GM12878 (cell line): ENCODE measurements at regions not wholly inside any gene's neighbourhood (a gene's known extent, or its start where the extent isn't known, plus 50 kb on each side); places are given as distances from the start of the nearest gene placed in this dataset.

Experiments
- ATAC-seq: fragments of 200-7000 bp; cut with Tn5 transposase; 3 replicates; pipeline ENCODE4 v1.9.1; 2020; ENCODE audit warnings: mild to moderate bottlenecking, moderate library complexity
- BruUV-seq: library from RNA; stranded (reverse); fragments of 400-500 nt; replicated peaks from 2 replicates; lab custom pipeline; 2021; lab: Mats Ljungman, UMichigan
- CTCF ChIA-PET: fragments of 300-600 bp; sonication (Branson Sonifier 250); formaldehyde crosslinking; extraction: SDS; loops from one replicate; lab custom pipeline; 2021; ENCODE audit warnings: inconsistent platforms; lab: Yijun Ruan, JAX
- POLR2A ChIA-PET: fragments of 350-600 bp; formaldehyde crosslinking; extraction: SDS; loops from one replicate; lab custom pipeline; 2021; ENCODE audit warnings: inconsistent platforms; lab: Charles Lee
- RAD21 ChIA-PET: fragments of 300-600 bp; sonication (Branson Sonifier 250); formaldehyde crosslinking; loops from one replicate; lab custom pipeline; 2023; ENCODE audit warnings: antibody characterized with exemption; ENCODE audit not compliant: unreplicated experiment; lab: Charles Lee
- SMC1A ChIA-PET: fragments of 300-600 bp; sonication (Branson Sonifier 250); formaldehyde crosslinking; loops from one replicate; lab custom pipeline; 2023; ENCODE audit not compliant: unreplicated experiment, uncharacterized antibody; lab: Charles Lee
- DNase-seq: peaks from one replicate; pipeline ENCODE4 v3.0.0-alpha.2; 2011; ENCODE audit warnings: low read depth, low spot score
- FAIRE-seq: peaks from 3 replicates; lab custom pipeline; 2011; peaks lifted over from hg19 to GRCh38; lab: Jason Lieb, UNC
- H2AFZ ChIP-seq: 2 replicates; pipeline ENCODE4 v1.6.0; 2011; ENCODE audit warnings: low read depth, low read length, control low read depth; ENCODE audit not compliant: control insufficient read depth
- H3K27ac ChIP-seq: 2 replicates; pipeline ENCODE4 v1.5.1; 2011; ENCODE audit warnings: control low read depth; ENCODE audit not compliant: control insufficient read depth, insufficient read depth
- H3K27me3 ChIP-seq, 2 experiments: replicated peaks in 1 of 2; 2 replicates each; pipeline versions ENCODE4 v1.6.0 to v1.6.1; 2011; ENCODE audit warnings: low read length in 1 of 2; ENCODE audit not compliant: control insufficient read depth in 2 of 2, insufficient read depth in 2 of 2
- H3K36me3 ChIP-seq, 2 experiments: 2 replicates each; pipeline ENCODE4 v1.5.1; 2011; ENCODE audit warnings: low read length in 1 of 2; ENCODE audit not compliant: control insufficient read depth in 2 of 2, insufficient read depth in 2 of 2
- H3K4me1 ChIP-seq: 2 replicates; pipeline ENCODE4 v1.6.1; 2011; ENCODE audit warnings: mild to moderate bottlenecking, low read length, moderate library complexity, mixed read lengths; ENCODE audit not compliant: control insufficient read depth, insufficient read depth
- H3K4me2 ChIP-seq: 2 replicates; pipeline ENCODE4 v1.6.0; 2011; ENCODE audit warnings: control low read depth; ENCODE audit not compliant: control insufficient read depth, insufficient read depth
- H3K4me3 ChIP-seq: fragments of 200-600 bp; sonication (generic); 2 replicates; pipeline ENCODE4 v1.5.1; 2016
- H3K79me2 ChIP-seq: 2 replicates; pipeline ENCODE4 v1.6.0; 2011; ENCODE audit warnings: low read length; ENCODE audit not compliant: control insufficient read depth, insufficient read depth
- H3K9ac ChIP-seq: 2 replicates; pipeline ENCODE4 v1.8.0; 2011; ENCODE audit warnings: low read length, control low read depth, mixed read lengths; ENCODE audit not compliant: control insufficient read depth, insufficient read depth
- H3K9me3 ChIP-seq: replicated peaks from 3 replicates; pipeline ENCODE4 v1.5.1; 2011; ENCODE audit warnings: mild to moderate bottlenecking, low read length; ENCODE audit not compliant: control insufficient read depth, insufficient read depth
- H4K20me1 ChIP-seq: 2 replicates; pipeline ENCODE4 v1.6.0; 2011; ENCODE audit not compliant: control insufficient read depth, insufficient read depth
- BHLHE40 ChIP-seq, 2 experiments: fragments of 450-650 bp in 1 of 2; IDR thresholded peaks; 2 replicates each; pipeline ENCODE4 v1.6.1; 2011 to 2017; ENCODE audit warnings: low read depth in 2 of 2, borderline replicate concordance in 1 of 2, improper control_type of control experiment in 1 of 2, low read length in 1 of 2, mild to moderate bottlenecking in 1 of 2
- BMI1 ChIP-seq: fragments of 450-650 bp; IDR thresholded peaks from 2 replicates; pipeline ENCODE4 v1.6.1; 2016; ENCODE audit warnings: mild to moderate bottlenecking, moderate library complexity, borderline replicate concordance
- CHD2 ChIP-seq: IDR thresholded peaks from 2 replicates; pipeline ENCODE4 v1.6.1; 2011; ENCODE audit warnings: low read depth, low read length, improper control_type of control experiment, borderline replicate concordance
- JUNB ChIP-seq: IDR thresholded peaks from 2 replicates; pipeline ENCODE4 v1.6.1; 2016; ENCODE audit warnings: antibody characterized with exemption, mild to moderate bottlenecking
- POLR2A ChIP-seq: IDR thresholded peaks from 2 replicates; pipeline ENCODE4 v1.6.1; 2011; ENCODE audit warnings: low read depth, mild to moderate bottlenecking, low read length
- RBBP5 ChIP-seq: fragments of 200-600 bp; sonication (generic); conservative IDR thresholded peaks from 2 replicates; pipeline ENCODE4 v1.6.1; 2016
- RCOR1 ChIP-seq: conservative IDR thresholded peaks from 2 replicates; pipeline ENCODE4 v1.6.1; 2012; ENCODE audit warnings: low read depth, low read length, improper control_type of control experiment
- REST ChIP-seq: IDR thresholded peaks from 2 replicates; pipeline ENCODE4 v1.6.1; 2012; ENCODE audit warnings: mild to moderate bottlenecking, low read depth, low read length
- SMARCA5 ChIP-seq: fragments of 450-650 bp; IDR thresholded peaks from 2 replicates; pipeline ENCODE4 v1.6.1; 2017; ENCODE audit warnings: mild to moderate bottlenecking
- TAF1 ChIP-seq: IDR thresholded peaks from 2 replicates; pipeline ENCODE4 v1.6.1; 2011; ENCODE audit warnings: mild to moderate bottlenecking, low read depth, low read length, borderline replicate concordance
- TCF3 ChIP-seq: IDR thresholded peaks from 2 replicates; pipeline ENCODE4 v1.6.1; 2012; ENCODE audit warnings: low read depth, mild to moderate bottlenecking, low read length, borderline replicate concordance; ENCODE audit not compliant: insufficient read depth
- TCF7 ChIP-seq: IDR thresholded peaks from 2 replicates; pipeline ENCODE4 v1.6.1; 2014; ENCODE audit warnings: antibody characterized with exemption, borderline replicate concordance
- ZSCAN29 ChIP-seq: fragments of 450-650 bp; IDR thresholded peaks from 2 replicates; pipeline ENCODE4 v1.6.1; 2017; ENCODE audit warnings: mild to moderate bottlenecking, moderate library complexity
- ZZZ3 ChIP-seq: IDR thresholded peaks from 2 replicates; pipeline ENCODE4 v1.6.1; 2011; ENCODE audit warnings: low read depth; ENCODE audit not compliant: control insufficient read depth, insufficient read length
- in situ Hi-C: fragments of 300-500 bp; cut with MboI; formaldehyde crosslinking; loops from 9 replicates; pipeline ENCODE4 v1.14.3; 2018; ENCODE audit warnings: mixed read lengths
- intact Hi-C: fragments of 100-400 bp; cut with micrococcal nuclease; formaldehyde crosslinking; loops from one replicate; pipeline ENCODE4 v1.14.2; 2022; ENCODE audit not compliant: unreplicated experiment
- TF ChIP-seq, protein P1 (sequence below): fragments of 450-650 bp; formaldehyde crosslinking; IDR thresholded peaks from 2 replicates; pipeline ENCODE4 v1.5.0; 2022; ENCODE audit warnings: mild to moderate bottlenecking, missing genetic modification characterization
- TF ChIP-seq, protein P2 (sequence below): fragments of 450-650 bp; IDR thresholded peaks from 2 replicates; pipeline ENCODE4 v1.6.1; 2016; ENCODE audit warnings: mild to moderate bottlenecking
- TF ChIP-seq, protein P3 (sequence below): fragments of 450-650 bp; IDR thresholded peaks from 2 replicates; pipeline ENCODE4 v1.6.1; 2016; ENCODE audit warnings: mild to moderate bottlenecking

DNA sequence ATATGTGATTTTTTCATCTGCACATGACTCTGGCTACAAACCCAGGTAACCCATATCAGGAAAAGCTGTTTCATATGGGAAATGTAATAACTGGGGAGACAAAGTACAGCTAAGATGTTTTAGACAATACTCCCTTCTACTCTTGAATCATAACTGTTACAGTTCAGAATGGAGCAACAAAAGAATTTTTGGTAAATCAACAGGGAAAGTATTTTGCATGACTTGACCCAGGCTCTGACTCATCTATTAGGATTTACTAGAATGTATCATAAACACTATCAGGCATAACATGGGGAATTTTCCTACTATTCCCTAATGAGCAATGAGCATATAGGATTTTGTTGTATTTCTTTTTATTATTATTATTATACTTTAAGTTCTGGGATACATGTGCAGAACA, 553.0 kb downstream of the SLC16A7 start:
- Histone ChIP-seq H2AFZ (no peak overlapping the region), H3K4me1 (no peaks in the 10 kb centered on the region), H4K20me1 (no peaks in the 10 kb centered on the region), H3K9me3 (no peaks in the 10 kb centered on the region), H3K27ac (no peak overlapping the region), H3K4me2 (no peak overlapping the region), H3K79me2 (no peaks in the 10 kb centered on the region), H3K36me3 (no peaks in the 10 kb centered on the region), H3K27me3 (no peaks in the 10 kb centered on the region), H3K4me3 (no peak overlapping the region), H3K9ac (no peak overlapping the region)
- ChIA-PET RAD21 (no interaction called here), POLR2A (no interaction called here), SMC1A (no interaction called here), CTCF (no interaction called here)
- no peak for ATAC-seq
- in situ Hi-C loops (no loop called here), intact Hi-C loops (no loop called here)
- DNase-seq, result no peak
- no TSS peak for BruUV-seq
- no peak for FAIRE-seq
- TF ChIP-seq CHD2, result no peak
- no peak for TF ChIP-seq SMARCA5
- no peak for TF ChIP-seq TAF1
- TF ChIP-seq JUNB, result no peak
- no peak for TF ChIP-seq ZZZ3
- no peak for TF ChIP-seq BMI1
- no peak for TF ChIP-seq ZSCAN29
- TF ChIP-seq REST, result no peak
- no peak for TF ChIP-seq RBBP5
- TF ChIP-seq, protein P1, sequence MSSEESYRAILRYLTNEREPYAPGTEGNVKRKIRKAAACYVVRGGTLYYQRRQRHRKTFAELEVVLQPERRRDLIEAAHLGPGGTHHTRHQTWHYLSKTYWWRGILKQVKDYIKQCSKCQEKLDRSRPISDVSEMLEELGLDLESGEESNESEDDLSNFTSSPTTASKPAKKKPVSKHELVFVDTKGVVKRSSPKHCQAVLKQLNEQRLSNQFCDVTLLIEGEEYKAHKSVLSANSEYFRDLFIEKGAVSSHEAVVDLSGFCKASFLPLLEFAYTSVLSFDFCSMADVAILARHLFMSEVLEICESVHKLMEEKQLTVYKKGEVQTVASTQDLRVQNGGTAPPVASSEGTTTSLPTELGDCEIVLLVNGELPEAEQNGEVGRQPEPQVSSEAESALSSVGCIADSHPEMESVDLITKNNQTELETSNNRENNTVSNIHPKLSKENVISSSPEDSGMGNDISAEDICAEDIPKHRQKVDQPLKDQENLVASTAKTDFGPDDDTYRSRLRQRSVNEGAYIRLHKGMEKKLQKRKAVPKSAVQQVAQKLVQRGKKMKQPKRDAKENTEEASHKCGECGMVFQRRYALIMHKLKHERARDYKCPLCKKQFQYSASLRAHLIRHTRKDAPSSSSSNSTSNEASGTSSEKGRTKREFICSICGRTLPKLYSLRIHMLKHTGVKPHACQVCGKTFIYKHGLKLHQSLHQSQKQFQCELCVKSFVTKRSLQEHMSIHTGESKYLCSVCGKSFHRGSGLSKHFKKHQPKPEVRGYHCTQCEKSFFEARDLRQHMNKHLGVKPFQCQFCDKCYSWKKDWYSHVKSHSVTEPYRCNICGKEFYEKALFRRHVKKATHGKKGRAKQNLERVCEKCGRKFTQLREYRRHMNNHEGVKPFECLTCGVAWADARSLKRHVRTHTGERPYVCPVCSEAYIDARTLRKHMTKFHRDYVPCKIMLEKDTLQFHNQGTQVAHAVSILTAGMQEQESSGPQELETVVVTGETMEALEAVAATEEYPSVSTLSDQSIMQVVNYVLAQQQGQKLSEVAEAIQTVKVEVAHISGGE (CRISPR knock-in tag), result no peak
- TF ChIP-seq, protein P2, sequence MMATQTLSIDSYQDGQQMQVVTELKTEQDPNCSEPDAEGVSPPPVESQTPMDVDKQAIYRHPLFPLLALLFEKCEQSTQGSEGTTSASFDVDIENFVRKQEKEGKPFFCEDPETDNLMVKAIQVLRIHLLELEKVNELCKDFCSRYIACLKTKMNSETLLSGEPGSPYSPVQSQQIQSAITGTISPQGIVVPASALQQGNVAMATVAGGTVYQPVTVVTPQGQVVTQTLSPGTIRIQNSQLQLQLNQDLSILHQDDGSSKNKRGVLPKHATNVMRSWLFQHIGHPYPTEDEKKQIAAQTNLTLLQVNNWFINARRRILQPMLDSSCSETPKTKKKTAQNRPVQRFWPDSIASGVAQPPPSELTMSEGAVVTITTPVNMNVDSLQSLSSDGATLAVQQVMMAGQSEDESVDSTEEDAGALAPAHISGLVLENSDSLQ, result no peak
- TF ChIP-seq BHLHE40 (IDR thresholded peaks at IDR 0.05; ENCODE audit: borderline replicate concordance in 1 of 2, low read depth in 2 of 2, low read length in 1 of 2), result no peak
- TF ChIP-seq TCF3, result no peak
- TF ChIP-seq POLR2A, result no peak
- no peak for TF ChIP-seq RCOR1
- TF ChIP-seq, protein P3, sequence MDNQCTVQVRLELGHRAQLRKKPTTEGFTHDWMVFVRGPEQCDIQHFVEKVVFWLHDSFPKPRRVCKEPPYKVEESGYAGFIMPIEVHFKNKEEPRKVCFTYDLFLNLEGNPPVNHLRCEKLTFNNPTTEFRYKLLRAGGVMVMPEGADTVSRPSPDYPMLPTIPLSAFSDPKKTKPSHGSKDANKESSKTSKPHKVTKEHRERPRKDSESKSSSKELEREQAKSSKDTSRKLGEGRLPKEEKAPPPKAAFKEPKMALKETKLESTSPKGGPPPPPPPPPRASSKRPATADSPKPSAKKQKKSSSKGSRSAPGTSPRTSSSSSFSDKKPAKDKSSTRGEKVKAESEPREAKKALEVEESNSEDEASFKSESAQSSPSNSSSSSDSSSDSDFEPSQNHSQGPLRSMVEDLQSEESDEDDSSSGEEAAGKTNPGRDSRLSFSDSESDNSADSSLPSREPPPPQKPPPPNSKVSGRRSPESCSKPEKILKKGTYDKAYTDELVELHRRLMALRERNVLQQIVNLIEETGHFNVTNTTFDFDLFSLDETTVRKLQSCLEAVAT, result no peak
- TF ChIP-seq TCF7, result no peak
